Testis (tissue), 2 donors: ENCODE measurements at regions not wholly inside any gene's neighbourhood (a gene's known extent, or its start where the extent isn't known, plus 50 kb on each side); places are given as distances from the start of the nearest gene placed in this dataset.
"Not testable (repeated sequence)": the region's sequence is repeated elsewhere in the genome, so short reads cannot be mapped to it uniquely, and the experiment has no call there.

ENCODE experiments used
- CTCF ChIP-seq, 3 experiments: fragments of 450-650 bp in 2 of 3; fragments of 200-600 bp in 1 of 3; sonication (generic) in 1 of 3; IDR thresholded peaks; one replicate each; pipeline ENCODE4 v1.5.1; 2016 to 2019; ENCODE audit warnings: antibody characterized with exemption in 3 of 3, mild to moderate bottlenecking in 2 of 3, moderate library complexity in 1 of 3
- POLR2A ChIP-seq: fragments of 450-650 bp; IDR thresholded peaks from one replicate; pipeline ENCODE4 v1.6.1; 2017; ENCODE audit warnings: antibody characterized with exemption, mild to moderate bottlenecking, moderate library complexity

- TF ChIP-seq CTCF (IDR thresholded peaks at IDR 0.05); POLR2A: not testable (repeated sequence)
Observed at GRCh38 chr4:22627851-22628250, 64.9 kb upstream of the GBA3 start.
